ENCODE measurements at regions not wholly inside any gene's neighbourhood (a gene's known extent, or its start where the extent isn't known, plus 50 kb on each side); places are given as distances from the start of the nearest gene placed in this dataset.

DNA sequence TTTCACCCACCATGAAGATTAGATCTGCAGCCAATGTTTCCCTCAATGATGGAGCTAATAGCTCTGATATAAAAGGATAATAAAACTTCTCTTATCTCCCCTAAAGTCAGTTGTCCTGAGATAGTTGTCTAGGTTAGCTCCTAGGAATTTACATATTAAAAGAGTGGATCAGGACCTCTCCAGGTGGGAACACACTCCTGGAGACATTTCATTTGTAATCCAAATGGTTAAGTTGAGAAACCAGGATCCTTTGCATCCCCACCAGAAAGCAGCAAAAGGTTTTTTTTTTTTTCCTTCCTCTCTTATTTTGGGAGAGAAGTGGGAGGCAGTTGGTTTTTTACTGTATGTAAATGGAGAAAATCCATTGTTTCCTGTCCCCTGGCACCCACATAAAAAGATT lies 182.5 kb upstream of the FBXL17 start:
- no peak for TF ChIP-seq CTCF (IDR thresholded peaks at IDR 0.05)
- no peak for TF ChIP-seq POLR2A (IDR thresholded peaks at IDR 0.05)

All from right lobe of liver (tissue), 4 donors.